SK-N-SH (cell line): ENCODE measurements at regions not wholly inside any gene's neighbourhood (a gene's known extent, or its start where the extent isn't known, plus 50 kb on each side); places are given as distances from the start of the nearest gene placed in this dataset.

Experiments used
- TAF1 ChIP-seq: IDR thresholded peaks from 2 replicates; pipeline ENCODE4 v1.6.1; 2012; ENCODE audit warnings: low read depth, mild to moderate bottlenecking, low read length, moderate library complexity, borderline replicate concordance
- TF ChIP-seq, protein P1 (sequence below): IDR thresholded peaks from 2 replicates; pipeline ENCODE4 v1.4.0; 2012; ENCODE audit warnings: low read depth, borderline replicate concordance
- TF ChIP-seq, protein P2 (sequence below): IDR thresholded peaks from 2 replicates; pipeline ENCODE4 v1.6.1; 2012; ENCODE audit warnings: mild to moderate bottlenecking, low read depth, low read length, moderate library complexity
- TF ChIP-seq, protein P3 (sequence below): fragments of 200-600 bp; sonication (generic); IDR thresholded peaks from 2 replicates; pipeline ENCODE4 v1.6.1; 2017; ENCODE audit warnings: antibody characterized with exemption, mild to moderate bottlenecking, moderate library complexity

DNA sequence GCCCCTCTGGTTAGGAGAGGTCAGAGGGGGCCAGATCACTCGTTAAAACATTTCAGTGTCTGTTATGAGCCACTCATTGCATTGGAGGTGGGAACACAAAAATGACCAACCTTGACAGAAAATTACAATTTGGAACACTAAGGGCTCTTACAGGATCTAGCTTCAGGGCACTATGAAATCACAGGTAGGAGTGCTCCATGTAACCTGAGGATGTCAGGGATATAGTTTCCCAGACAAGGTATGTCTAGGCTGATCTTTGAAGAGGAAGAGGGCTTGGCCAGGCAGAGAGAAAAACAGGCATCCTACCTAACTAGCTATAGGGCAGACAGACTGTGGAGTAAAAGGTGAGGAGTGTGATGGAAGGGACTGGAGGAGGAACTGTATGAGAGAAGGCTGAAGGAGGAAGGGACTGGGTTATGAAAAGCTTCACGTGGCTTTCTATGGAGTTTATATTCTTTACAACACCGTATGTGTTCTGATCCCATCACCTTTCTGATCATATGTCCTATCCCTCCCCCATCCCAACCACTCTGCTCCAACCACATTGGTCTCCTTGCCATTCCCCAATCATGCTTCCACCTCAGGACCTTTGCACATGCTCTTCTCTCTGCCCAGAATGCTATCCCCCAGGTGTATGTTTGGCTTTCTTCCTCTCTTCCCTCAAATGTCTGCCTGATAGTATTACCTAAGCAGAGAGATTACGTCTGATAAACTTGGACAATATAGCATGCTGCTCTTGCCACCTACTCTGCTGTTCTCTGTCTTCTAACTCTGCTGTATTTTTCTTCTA, 88.2 kb downstream of the CCR1 start:
- TF ChIP-seq TAF1: no peak
- TF ChIP-seq, protein P1, sequence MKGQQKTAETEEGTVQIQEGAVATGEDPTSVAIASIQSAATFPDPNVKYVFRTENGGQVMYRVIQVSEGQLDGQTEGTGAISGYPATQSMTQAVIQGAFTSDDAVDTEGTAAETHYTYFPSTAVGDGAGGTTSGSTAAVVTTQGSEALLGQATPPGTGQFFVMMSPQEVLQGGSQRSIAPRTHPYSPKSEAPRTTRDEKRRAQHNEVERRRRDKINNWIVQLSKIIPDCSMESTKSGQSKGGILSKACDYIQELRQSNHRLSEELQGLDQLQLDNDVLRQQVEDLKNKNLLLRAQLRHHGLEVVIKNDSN: no peak
- TF ChIP-seq, protein P2, sequence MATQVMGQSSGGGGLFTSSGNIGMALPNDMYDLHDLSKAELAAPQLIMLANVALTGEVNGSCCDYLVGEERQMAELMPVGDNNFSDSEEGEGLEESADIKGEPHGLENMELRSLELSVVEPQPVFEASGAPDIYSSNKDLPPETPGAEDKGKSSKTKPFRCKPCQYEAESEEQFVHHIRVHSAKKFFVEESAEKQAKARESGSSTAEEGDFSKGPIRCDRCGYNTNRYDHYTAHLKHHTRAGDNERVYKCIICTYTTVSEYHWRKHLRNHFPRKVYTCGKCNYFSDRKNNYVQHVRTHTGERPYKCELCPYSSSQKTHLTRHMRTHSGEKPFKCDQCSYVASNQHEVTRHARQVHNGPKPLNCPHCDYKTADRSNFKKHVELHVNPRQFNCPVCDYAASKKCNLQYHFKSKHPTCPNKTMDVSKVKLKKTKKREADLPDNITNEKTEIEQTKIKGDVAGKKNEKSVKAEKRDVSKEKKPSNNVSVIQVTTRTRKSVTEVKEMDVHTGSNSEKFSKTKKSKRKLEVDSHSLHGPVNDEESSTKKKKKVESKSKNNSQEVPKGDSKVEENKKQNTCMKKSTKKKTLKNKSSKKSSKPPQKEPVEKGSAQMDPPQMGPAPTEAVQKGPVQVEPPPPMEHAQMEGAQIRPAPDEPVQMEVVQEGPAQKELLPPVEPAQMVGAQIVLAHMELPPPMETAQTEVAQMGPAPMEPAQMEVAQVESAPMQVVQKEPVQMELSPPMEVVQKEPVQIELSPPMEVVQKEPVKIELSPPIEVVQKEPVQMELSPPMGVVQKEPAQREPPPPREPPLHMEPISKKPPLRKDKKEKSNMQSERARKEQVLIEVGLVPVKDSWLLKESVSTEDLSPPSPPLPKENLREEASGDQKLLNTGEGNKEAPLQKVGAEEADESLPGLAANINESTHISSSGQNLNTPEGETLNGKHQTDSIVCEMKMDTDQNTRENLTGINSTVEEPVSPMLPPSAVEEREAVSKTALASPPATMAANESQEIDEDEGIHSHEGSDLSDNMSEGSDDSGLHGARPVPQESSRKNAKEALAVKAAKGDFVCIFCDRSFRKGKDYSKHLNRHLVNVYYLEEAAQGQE: no peak
- TF ChIP-seq, protein P3, sequence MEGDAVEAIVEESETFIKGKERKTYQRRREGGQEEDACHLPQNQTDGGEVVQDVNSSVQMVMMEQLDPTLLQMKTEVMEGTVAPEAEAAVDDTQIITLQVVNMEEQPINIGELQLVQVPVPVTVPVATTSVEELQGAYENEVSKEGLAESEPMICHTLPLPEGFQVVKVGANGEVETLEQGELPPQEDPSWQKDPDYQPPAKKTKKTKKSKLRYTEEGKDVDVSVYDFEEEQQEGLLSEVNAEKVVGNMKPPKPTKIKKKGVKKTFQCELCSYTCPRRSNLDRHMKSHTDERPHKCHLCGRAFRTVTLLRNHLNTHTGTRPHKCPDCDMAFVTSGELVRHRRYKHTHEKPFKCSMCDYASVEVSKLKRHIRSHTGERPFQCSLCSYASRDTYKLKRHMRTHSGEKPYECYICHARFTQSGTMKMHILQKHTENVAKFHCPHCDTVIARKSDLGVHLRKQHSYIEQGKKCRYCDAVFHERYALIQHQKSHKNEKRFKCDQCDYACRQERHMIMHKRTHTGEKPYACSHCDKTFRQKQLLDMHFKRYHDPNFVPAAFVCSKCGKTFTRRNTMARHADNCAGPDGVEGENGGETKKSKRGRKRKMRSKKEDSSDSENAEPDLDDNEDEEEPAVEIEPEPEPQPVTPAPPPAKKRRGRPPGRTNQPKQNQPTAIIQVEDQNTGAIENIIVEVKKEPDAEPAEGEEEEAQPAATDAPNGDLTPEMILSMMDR: no peak
